MG63 (cell line): ENCODE measurements at regions not wholly inside any gene's neighbourhood (a gene's known extent, or its start where the extent isn't known, plus 50 kb on each side); places are given as distances from the start of the nearest gene placed in this dataset.

Source experiments
- DNase-seq: peaks from one replicate; pipeline ENCODE4 v3.0.0-alpha.2; 2020
- H3K27me3 ChIP-seq: fragments of 250-450 bp; sonication (Bioruptor Pico); 2 replicates; pipeline ENCODE4 v1.5.1; 2020; ENCODE audit warnings: mild to moderate bottlenecking, moderate library complexity
- H3K36me3 ChIP-seq: fragments of 250-450 bp; sonication (Bioruptor Pico); 2 replicates; pipeline ENCODE4 v1.5.1; 2020; ENCODE audit warnings: mild to moderate bottlenecking, moderate library complexity
- H3K4me3 ChIP-seq: fragments of 250-450 bp; sonication (Bioruptor Pico); 2 replicates; pipeline ENCODE4 v1.5.1; 2020; ENCODE audit warnings: mild to moderate bottlenecking, moderate library complexity
- H3K9me3 ChIP-seq: fragments of 250-450 bp; sonication (Bioruptor Pico); 2 replicates; pipeline ENCODE4 v1.5.1; 2020; ENCODE audit warnings: mild to moderate bottlenecking, moderate library complexity

GRCh38 chr17:73972056-73972455, 231.4 kb upstream of the RPL38 start:
- H3K27me3 ChIP-seq = peaks cover 36% of the 10 kb centered on the region
- no peak overlapping the region for H3K4me3 ChIP-seq
- DNase-seq = no peak
- no peaks in the 10 kb centered on the region for H3K9me3 ChIP-seq
- H3K36me3 ChIP-seq = no peaks in the 10 kb centered on the region

GRCh38 chr17:73972901-73973300, 230.6 kb upstream of the RPL38 start:
- Histone ChIP-seq H3K27me3 (peaks cover 28% of the 10 kb centered on the region), H3K36me3 (no peaks in the 10 kb centered on the region), H3K4me3 (no peak overlapping the region), H3K9me3 (no peaks in the 10 kb centered on the region)
- DNase-seq = no peak

- H3K9me3 ChIP-seq = no peaks in the 10 kb centered on the region
- DNase-seq = peak; percentile 60
- H3K36me3 ChIP-seq = no peaks in the 10 kb centered on the region
- no peak overlapping the region for H3K4me3 ChIP-seq
- peaks cover 24% of the 10 kb centered on the region for H3K27me3 ChIP-seq
Measured at GRCh38 chr17:73973586-73974409, 229.7 kb upstream of the RPL38 start.

GRCh38 chr17:73974536-73974935, 228.9 kb upstream of the RPL38 start:
- H3K9me3 ChIP-seq = no peaks in the 10 kb centered on the region
- no peak for DNase-seq
- peaks cover 21% of the 10 kb centered on the region for H3K27me3 ChIP-seq
- no peaks in the 10 kb centered on the region for H3K36me3 ChIP-seq
- H3K4me3 ChIP-seq = no peak overlapping the region

GRCh38 chr17:73976147-73976546, 227.3 kb upstream of the RPL38 start:
- no peaks in the 10 kb centered on the region for H3K9me3 ChIP-seq
- no peaks in the 10 kb centered on the region for H3K36me3 ChIP-seq
- H3K27me3 ChIP-seq = peaks cover 9% of the 10 kb centered on the region
- H3K4me3 ChIP-seq = no peak overlapping the region
- peak; percentile 40 for DNase-seq

GRCh38 chr17:73976676-73977521, 226.6 kb upstream of the RPL38 start:
- Histone ChIP-seq H3K27me3 (peaks cover 5% of the 10 kb centered on the region), H3K9me3 (no peaks in the 10 kb centered on the region), H3K36me3 (no peaks in the 10 kb centered on the region), H3K4me3 (no peak overlapping the region)
- peak; percentile 84 for DNase-seq

- no peak overlapping the region for H3K4me3 ChIP-seq
- no peaks in the 10 kb centered on the region for H3K9me3 ChIP-seq
- H3K27me3 ChIP-seq = peaks cover 2% of the 10 kb centered on the region
- DNase-seq = no peak
- no peaks in the 10 kb centered on the region for H3K36me3 ChIP-seq
Measured at GRCh38 chr17:73980517-73980916, 223.0 kb upstream of the RPL38 start.

GRCh38 chr17:73982871-73983270, 220.6 kb upstream of the RPL38 start:
- no peak for DNase-seq
- Histone ChIP-seq H3K9me3 (no peaks in the 10 kb centered on the region), H3K4me3 (no peak overlapping the region), H3K36me3 (no peaks in the 10 kb centered on the region), H3K27me3 (peaks cover 2% of the 10 kb centered on the region)

GRCh38 chr17:73983621-73984400, 219.7 kb upstream of the RPL38 start:
- no peak for DNase-seq
- Histone ChIP-seq H3K36me3 (no peaks in the 10 kb centered on the region), H3K9me3 (no peaks in the 10 kb centered on the region), H3K27me3 (peaks cover 2% of the 10 kb centered on the region), H3K4me3 (no peak overlapping the region)

GRCh38 chr17:73984941-73985340, 218.5 kb upstream of the RPL38 start:
- Histone ChIP-seq H3K27me3 (no peaks in the 10 kb centered on the region; the same call in none of the 2 replicates), H3K36me3 (no peaks in the 10 kb centered on the region), H3K4me3 (no peak overlapping the region), H3K9me3 (no peaks in the 10 kb centered on the region)
- no peak for DNase-seq

- H3K4me3 ChIP-seq = no peak overlapping the region
- DNase-seq = no peak
- H3K9me3 ChIP-seq = no peaks in the 10 kb centered on the region
- H3K27me3 ChIP-seq = no peaks in the 10 kb centered on the region; the same call in 1 of the 2 replicates
- no peaks in the 10 kb centered on the region for H3K36me3 ChIP-seq
Measured at GRCh38 chr17:73985466-73986015, 217.9 kb upstream of the RPL38 start.

- Histone ChIP-seq H3K4me3 (no peak overlapping the region), H3K27me3 (no peaks in the 10 kb centered on the region; the same call in 1 of the 2 replicates), H3K9me3 (no peaks in the 10 kb centered on the region), H3K36me3 (no peaks in the 10 kb centered on the region)
- no peak for DNase-seq
Measured at GRCh38 chr17:73986641-73987177, 216.8 kb upstream of the RPL38 start.

GRCh38 chr17:73987395-73987794, 216.1 kb upstream of the RPL38 start:
- H3K4me3 ChIP-seq = no peak overlapping the region
- DNase-seq = no peak
- no peaks in the 10 kb centered on the region for H3K36me3 ChIP-seq
- H3K9me3 ChIP-seq = no peaks in the 10 kb centered on the region
- H3K27me3 ChIP-seq = no peaks in the 10 kb centered on the region; the same call in 1 of the 2 replicates

- Histone ChIP-seq H3K9me3 (no peaks in the 10 kb centered on the region), H3K36me3 (no peaks in the 10 kb centered on the region)
Measured at GRCh38 chr17:73987845-73988509, 215.5 kb upstream of the RPL38 start.

GRCh38 chr17:73989671-73990070, 213.8 kb upstream of the RPL38 start:
- Histone ChIP-seq H3K27me3 (peaks cover 3% of the 10 kb centered on the region; the same call in 1 of the 2 replicates), H3K36me3 (no peaks in the 10 kb centered on the region), H3K9me3 (no peaks in the 10 kb centered on the region), H3K4me3 (no peak overlapping the region)
- DNase-seq = no peak

More at GRCh38 chr17:73987845-73988509, 215.5 kb upstream of the RPL38 start:
- DNase-seq = no peak
- Histone ChIP-seq H3K27me3 (no peaks in the 10 kb centered on the region; the same call in 1 of the 2 replicates), H3K4me3 (no peak overlapping the region)

- Histone ChIP-seq H3K9me3 (no peaks in the 10 kb centered on the region), H3K36me3 (no peaks in the 10 kb centered on the region), H3K4me3 (no peak overlapping the region), H3K27me3 (peaks cover 3% of the 10 kb centered on the region; the same call in 1 of the 2 replicates)
- DNase-seq = no peak
Measured at GRCh38 chr17:73990290-73990689, 213.2 kb upstream of the RPL38 start.
